ENCODE measurements at regions not wholly inside any gene's neighbourhood (a gene's known extent, or its start where the extent isn't known, plus 50 kb on each side); places are given as distances from the start of the nearest gene placed in this dataset.

DNA sequence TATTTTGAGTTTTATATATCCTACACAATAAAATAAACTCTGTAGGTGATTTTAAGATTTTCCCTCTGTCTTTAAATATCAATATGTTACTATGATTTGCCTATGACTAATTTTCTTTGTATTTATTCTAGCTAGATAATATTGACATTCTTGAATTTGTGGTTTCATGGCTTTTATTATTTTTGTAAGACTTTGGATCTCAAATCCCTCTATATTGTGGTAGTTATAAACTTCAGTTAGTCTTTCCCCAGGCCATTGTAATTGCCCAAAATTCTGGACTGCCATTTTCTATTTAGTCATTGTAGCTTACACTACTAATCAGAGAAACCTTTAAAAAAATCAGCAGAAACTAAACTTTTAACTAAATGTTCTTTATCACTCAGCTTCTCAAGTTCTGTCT, 1559.3 kb upstream of the GBE1 start:
- Histone ChIP-seq H2AFZ (ENCODE audit: low read depth, low read length, poor library complexity, severe bottlenecking) (no peak overlapping the region), H3K9ac (ENCODE audit: low read length) (no peak overlapping the region), H3K9me2 (ENCODE audit: insufficient read depth) (no peaks in the 10 kb centered on the region), H3K4me3 (replicated peaks in 1 of 2; ENCODE audit: low read depth in 1 of 2, low read length in 2 of 2) (no peak overlapping the region), H4K20me1 (ENCODE audit: insufficient read depth) (no peaks in the 10 kb centered on the region), H3K79me2 (ENCODE audit: insufficient read depth, low read length) (no peaks in the 10 kb centered on the region), H3K4me1 (ENCODE audit: control insufficient read depth in 1 of 2, insufficient read depth in 2 of 2, low read length in 2 of 2) (no peaks in the 10 kb centered on the region), H3K27ac (ENCODE audit: low read depth, low read length) (no peak overlapping the region), H3K27me3 (ENCODE audit: insufficient read depth, low read length) (no peaks in the 10 kb centered on the region), H3K36me3 (ENCODE audit: control insufficient read depth in 1 of 2, insufficient read depth in 2 of 2, low read length in 2 of 2) (no peaks in the 10 kb centered on the region), H3K4me2 (ENCODE audit: low read length) (no peak overlapping the region), H3K9me3 (ENCODE audit: control insufficient read depth in 1 of 2, insufficient read depth in 1 of 2, low read depth in 1 of 2, low read length in 2 of 2) (peaks cover 10 to 18% of the 10 kb centered on the region in 2 experiments; a peak in 3 of 4 replicates)
- no peak for TF ChIP-seq EZH2 (IDR thresholded peaks at IDR 0.05)
- no peak for TF ChIP-seq SRF (IDR thresholded peaks at IDR 0.05; ENCODE audit: low read depth)
- TF ChIP-seq, protein P1, sequence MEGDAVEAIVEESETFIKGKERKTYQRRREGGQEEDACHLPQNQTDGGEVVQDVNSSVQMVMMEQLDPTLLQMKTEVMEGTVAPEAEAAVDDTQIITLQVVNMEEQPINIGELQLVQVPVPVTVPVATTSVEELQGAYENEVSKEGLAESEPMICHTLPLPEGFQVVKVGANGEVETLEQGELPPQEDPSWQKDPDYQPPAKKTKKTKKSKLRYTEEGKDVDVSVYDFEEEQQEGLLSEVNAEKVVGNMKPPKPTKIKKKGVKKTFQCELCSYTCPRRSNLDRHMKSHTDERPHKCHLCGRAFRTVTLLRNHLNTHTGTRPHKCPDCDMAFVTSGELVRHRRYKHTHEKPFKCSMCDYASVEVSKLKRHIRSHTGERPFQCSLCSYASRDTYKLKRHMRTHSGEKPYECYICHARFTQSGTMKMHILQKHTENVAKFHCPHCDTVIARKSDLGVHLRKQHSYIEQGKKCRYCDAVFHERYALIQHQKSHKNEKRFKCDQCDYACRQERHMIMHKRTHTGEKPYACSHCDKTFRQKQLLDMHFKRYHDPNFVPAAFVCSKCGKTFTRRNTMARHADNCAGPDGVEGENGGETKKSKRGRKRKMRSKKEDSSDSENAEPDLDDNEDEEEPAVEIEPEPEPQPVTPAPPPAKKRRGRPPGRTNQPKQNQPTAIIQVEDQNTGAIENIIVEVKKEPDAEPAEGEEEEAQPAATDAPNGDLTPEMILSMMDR (IDR thresholded peaks at IDR 0.05 in 2 of 3, conservative IDR thresholded peaks at IDR 0.05 in 1 of 3; ENCODE audit: borderline replicate concordance in 1 of 3, insufficient read depth in 1 of 3, low read depth in 2 of 3, low read length in 2 of 3), result no peak
- TF ChIP-seq CEBPB (IDR thresholded peaks at IDR 0.05; ENCODE audit: low read depth), result no peak
- TF ChIP-seq EZH2phosphoT487 (IDR thresholded peaks at IDR 0.05; ENCODE audit: borderline replicate concordance), result no peak
- no peak for TF ChIP-seq REST (IDR thresholded peaks at IDR 0.05; ENCODE audit: low read depth)
- TF ChIP-seq SIN3A (IDR thresholded peaks at IDR 0.05; ENCODE audit: low read depth), result no peak
- TF ChIP-seq RAD21 (IDR thresholded peaks at IDR 0.05; ENCODE audit: low read depth), result no peak
- TF ChIP-seq ATF3 (IDR thresholded peaks at IDR 0.05), result no peak
- TF ChIP-seq CBX3 (IDR thresholded peaks at IDR 0.05; ENCODE audit: low read depth), result no peak
- TF ChIP-seq FOSL1 (IDR thresholded peaks at IDR 0.05; ENCODE audit: low read depth), result no peak
- TF ChIP-seq, protein P2, sequence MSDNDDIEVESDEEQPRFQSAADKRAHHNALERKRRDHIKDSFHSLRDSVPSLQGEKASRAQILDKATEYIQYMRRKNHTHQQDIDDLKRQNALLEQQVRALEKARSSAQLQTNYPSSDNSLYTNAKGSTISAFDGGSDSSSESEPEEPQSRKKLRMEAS (IDR thresholded peaks at IDR 0.05), result no peak
- no peak for TF ChIP-seq YY1 (IDR thresholded peaks at IDR 0.05; ENCODE audit: extremely low read depth, insufficient replicate concordance, low read depth, low read length)
- TF ChIP-seq POLR2A (IDR thresholded peaks at IDR 0.05; ENCODE audit: borderline replicate concordance, extremely low read depth, insufficient read depth, insufficient read length), result no peak
- no peak for TF ChIP-seq TCF7L2 (IDR thresholded peaks at IDR 0.05; ENCODE audit: borderline replicate concordance, extremely low read depth, insufficient read depth, insufficient read length)
- TF ChIP-seq JUND (IDR thresholded peaks at IDR 0.05), result no peak
- TF ChIP-seq POLR2AphosphoS5 (IDR thresholded peaks at IDR 0.05; ENCODE audit: low read depth, low read length), result no peak
- TF ChIP-seq SP1 (IDR thresholded peaks at IDR 0.05; ENCODE audit: low read depth), result no peak
- TF ChIP-seq ELF1 (IDR thresholded peaks at IDR 0.05; ENCODE audit: borderline replicate concordance, low read depth), result no peak
- no peak for TF ChIP-seq ZFX (IDR thresholded peaks at IDR 0.05)
- ChIA-PET POLR2A (no interaction called here), CTCF (no interaction called here), RAD21 (ENCODE audit: low non-redundant PET in 1 of 2, low total read pairs in 2 of 2, uncharacterized antibody in 2 of 2, unreplicated experiment in 2 of 2) (no interaction called here)
- BruUV-seq (replicated peaks), result no TSS peak
- no peak for ATAC-seq
- no peak for DNase-seq (ENCODE audit: low read depth, low spot score)
- intact Hi-C loops (cut with micrococcal nuclease), result no loop called here
